Sigmoid colon (tissue), 4 donors: ENCODE measurements at regions not wholly inside any gene's neighbourhood (a gene's known extent, or its start where the extent isn't known, plus 50 kb on each side); places are given as distances from the start of the nearest gene placed in this dataset.

Experiments used
- EP300 ChIP-seq, 4 donors: sonication (generic); formaldehyde crosslinking; IDR thresholded peaks; one replicate each; pipeline ENCODE4 v1.6.1; 2017; ENCODE audit warnings: antibody characterized with exemption in 4 of 4
- POLR2A ChIP-seq, 2 donors: fragments of 450-650 bp; IDR thresholded peaks; one replicate each; pipeline ENCODE4 v1.6.1; 2016; ENCODE audit warnings: antibody characterized with exemption in 2 of 2, mild to moderate bottlenecking in 2 of 2, moderate library complexity in 2 of 2
- POLR2AphosphoS5 ChIP-seq, 4 donors: sonication (generic); formaldehyde crosslinking; IDR thresholded peaks; one replicate each; pipeline ENCODE4 v1.6.1; 2017; ENCODE audit warnings: antibody characterized with exemption in 4 of 4

DNA sequence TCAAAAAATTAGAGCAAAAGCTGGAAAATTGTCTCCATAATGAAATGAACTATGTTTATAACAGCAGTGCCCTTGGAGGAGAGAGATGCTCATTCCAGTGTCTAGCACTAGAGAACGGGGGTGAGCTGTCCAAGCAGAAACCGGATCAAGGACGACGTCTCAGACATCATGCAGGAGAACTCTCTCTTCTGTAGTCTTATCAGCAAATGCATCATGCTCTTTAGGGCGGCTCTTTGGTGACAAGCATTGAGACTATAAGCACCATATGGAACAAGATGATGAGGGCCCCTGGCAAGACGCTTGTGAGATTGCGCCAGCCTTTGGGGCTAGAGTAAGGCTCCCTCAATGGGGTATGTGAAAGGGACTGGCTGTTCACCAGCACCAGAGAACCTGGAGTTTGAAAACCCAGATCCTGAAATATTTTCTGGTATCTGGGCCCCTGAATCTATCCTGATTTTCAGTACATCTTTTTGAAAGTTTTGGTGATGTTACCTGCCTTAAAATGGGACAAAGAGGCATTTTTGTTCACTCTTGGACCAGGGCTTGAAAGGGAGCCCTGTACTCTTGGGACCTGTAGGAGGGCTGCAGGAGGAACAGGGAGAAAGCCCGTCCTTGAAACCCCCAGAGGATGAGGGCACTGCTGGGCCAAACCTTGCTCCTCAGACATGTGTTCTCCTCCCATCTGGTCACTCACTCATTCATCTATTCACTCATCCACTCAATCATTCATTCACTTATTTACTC is 127.6 kb downstream of the TTLL2 start:
- TF ChIP-seq POLR2AphosphoS5 (IDR thresholded peaks at IDR 0.05) (no peak), EP300 (IDR thresholded peaks at IDR 0.05) (no peak), POLR2A (IDR thresholded peaks at IDR 0.05) (no peak)
